K562 (cell line): ENCODE measurements at regions not wholly inside any gene's neighbourhood (a gene's known extent, or its start where the extent isn't known, plus 50 kb on each side); places are given as distances from the start of the nearest gene placed in this dataset.

Experiments used
- E2F4 ChIP-seq: sonication (generic); formaldehyde crosslinking; IDR thresholded peaks from 2 replicates; pipeline ENCODE4 v1.8.0; 2022; ENCODE audit warnings: mild to moderate bottlenecking, low read depth, missing genetic modification reagents
- FOS ChIP-seq: IDR thresholded peaks from 3 replicates; pipeline ENCODE4 v1.6.1; 2011; ENCODE audit not compliant: insufficient read length; ENCODE audit errors: extremely low read depth
- FOXK2 ChIP-seq, 2 experiments: fragments of 450-650 bp; IDR thresholded peaks in 1 of 2; conservative IDR thresholded peaks in 1 of 2; 2 replicates each; pipeline ENCODE4 v1.6.1; 2016; ENCODE audit warnings: low read depth in 2 of 2, mild to moderate bottlenecking in 1 of 2
- NFE2 ChIP-seq: IDR thresholded peaks from 2 replicates; pipeline ENCODE4 v1.6.1; 2014; ENCODE audit warnings: antibody characterized with exemption, low read depth
- NFE2L1 ChIP-seq: fragments of 450-650 bp; IDR thresholded peaks from 2 replicates; pipeline ENCODE4 v1.6.1; 2016; ENCODE audit warnings: missing genetic modification characterization, low read depth, mild to moderate bottlenecking, missing compliant biosample characterization, moderate library complexity, borderline replicate concordance
- SMAD4 ChIP-seq: fragments of 250-450 bp; sonication (Bioruptor Pico); conservative IDR thresholded peaks from 2 replicates; pipeline ENCODE4 v1.8.0; 2021; ENCODE audit warnings: inconsistent platforms, mild to moderate bottlenecking, moderate library complexity
- ZNF316 ChIP-seq: fragments of 450-650 bp; IDR thresholded peaks from 2 replicates; pipeline ENCODE4 v1.6.1; 2016
- ZNF717 ChIP-seq: fragments of 250-450 bp; sonication (Bioruptor Pico); IDR thresholded peaks from 2 replicates; pipeline ENCODE4 v1.5.0; 2021
- TF ChIP-seq, protein P1 (sequence below): fragments of 250-450 bp; sonication (Bioruptor Pico); IDR thresholded peaks from 2 replicates; pipeline ENCODE4 v1.9.0; 2021; ENCODE audit warnings: mild to moderate bottlenecking, inconsistent platforms
- TF ChIP-seq, protein P2 (sequence below), 2 experiments: fragments of 450-650 bp; IDR thresholded peaks; 2 replicates each; pipeline ENCODE4 v1.6.1; 2016
- TF ChIP-seq, protein P3 (sequence below): fragments of 450-650 bp; IDR thresholded peaks from 2 replicates; pipeline ENCODE4 v1.7.0; 2016; ENCODE audit warnings: borderline replicate concordance

- TF ChIP-seq, protein P1, sequence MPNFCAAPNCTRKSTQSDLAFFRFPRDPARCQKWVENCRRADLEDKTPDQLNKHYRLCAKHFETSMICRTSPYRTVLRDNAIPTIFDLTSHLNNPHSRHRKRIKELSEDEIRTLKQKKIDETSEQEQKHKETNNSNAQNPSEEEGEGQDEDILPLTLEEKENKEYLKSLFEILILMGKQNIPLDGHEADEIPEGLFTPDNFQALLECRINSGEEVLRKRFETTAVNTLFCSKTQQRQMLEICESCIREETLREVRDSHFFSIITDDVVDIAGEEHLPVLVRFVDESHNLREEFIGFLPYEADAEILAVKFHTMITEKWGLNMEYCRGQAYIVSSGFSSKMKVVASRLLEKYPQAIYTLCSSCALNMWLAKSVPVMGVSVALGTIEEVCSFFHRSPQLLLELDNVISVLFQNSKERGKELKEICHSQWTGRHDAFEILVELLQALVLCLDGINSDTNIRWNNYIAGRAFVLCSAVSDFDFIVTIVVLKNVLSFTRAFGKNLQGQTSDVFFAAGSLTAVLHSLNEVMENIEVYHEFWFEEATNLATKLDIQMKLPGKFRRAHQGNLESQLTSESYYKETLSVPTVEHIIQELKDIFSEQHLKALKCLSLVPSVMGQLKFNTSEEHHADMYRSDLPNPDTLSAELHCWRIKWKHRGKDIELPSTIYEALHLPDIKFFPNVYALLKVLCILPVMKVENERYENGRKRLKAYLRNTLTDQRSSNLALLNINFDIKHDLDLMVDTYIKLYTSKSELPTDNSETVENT (CRISPR knock-in tag), result no peak
- TF ChIP-seq NFE2, result no peak
- TF ChIP-seq NFE2L1 (tag), result no peak
- no peak for TF ChIP-seq ZNF717
- TF ChIP-seq ZNF316, result no peak
- TF ChIP-seq E2F4 (CRISPR knock-in tag), result no peak
- TF ChIP-seq FOS, result no peak
- TF ChIP-seq, protein P2, sequence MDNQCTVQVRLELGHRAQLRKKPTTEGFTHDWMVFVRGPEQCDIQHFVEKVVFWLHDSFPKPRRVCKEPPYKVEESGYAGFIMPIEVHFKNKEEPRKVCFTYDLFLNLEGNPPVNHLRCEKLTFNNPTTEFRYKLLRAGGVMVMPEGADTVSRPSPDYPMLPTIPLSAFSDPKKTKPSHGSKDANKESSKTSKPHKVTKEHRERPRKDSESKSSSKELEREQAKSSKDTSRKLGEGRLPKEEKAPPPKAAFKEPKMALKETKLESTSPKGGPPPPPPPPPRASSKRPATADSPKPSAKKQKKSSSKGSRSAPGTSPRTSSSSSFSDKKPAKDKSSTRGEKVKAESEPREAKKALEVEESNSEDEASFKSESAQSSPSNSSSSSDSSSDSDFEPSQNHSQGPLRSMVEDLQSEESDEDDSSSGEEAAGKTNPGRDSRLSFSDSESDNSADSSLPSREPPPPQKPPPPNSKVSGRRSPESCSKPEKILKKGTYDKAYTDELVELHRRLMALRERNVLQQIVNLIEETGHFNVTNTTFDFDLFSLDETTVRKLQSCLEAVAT (IDR thresholded peaks at IDR 0.05), result no peak
- no peak for TF ChIP-seq FOXK2 (conservative IDR thresholded peaks at IDR 0.05 in 1 of 2, IDR thresholded peaks at IDR 0.05 in 1 of 2; ENCODE audit: low read depth in 2 of 2)
- TF ChIP-seq, protein P3, sequence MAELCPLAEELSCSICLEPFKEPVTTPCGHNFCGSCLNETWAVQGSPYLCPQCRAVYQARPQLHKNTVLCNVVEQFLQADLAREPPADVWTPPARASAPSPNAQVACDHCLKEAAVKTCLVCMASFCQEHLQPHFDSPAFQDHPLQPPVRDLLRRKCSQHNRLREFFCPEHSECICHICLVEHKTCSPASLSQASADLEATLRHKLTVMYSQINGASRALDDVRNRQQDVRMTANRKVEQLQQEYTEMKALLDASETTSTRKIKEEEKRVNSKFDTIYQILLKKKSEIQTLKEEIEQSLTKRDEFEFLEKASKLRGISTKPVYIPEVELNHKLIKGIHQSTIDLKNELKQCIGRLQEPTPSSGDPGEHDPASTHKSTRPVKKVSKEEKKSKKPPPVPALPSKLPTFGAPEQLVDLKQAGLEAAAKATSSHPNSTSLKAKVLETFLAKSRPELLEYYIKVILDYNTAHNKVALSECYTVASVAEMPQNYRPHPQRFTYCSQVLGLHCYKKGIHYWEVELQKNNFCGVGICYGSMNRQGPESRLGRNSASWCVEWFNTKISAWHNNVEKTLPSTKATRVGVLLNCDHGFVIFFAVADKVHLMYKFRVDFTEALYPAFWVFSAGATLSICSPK, result no peak
- TF ChIP-seq SMAD4 (CRISPR knock-in tag), result no peak
These were observed 826.1 kb downstream of the MRPL39 start (continued) for GRCh38 chr21:24781146-24781545.
